ENCODE measurements at regions not wholly inside any gene's neighbourhood (a gene's known extent, or its start where the extent isn't known, plus 50 kb on each side); places are given as distances from the start of the nearest gene placed in this dataset.

DNA sequence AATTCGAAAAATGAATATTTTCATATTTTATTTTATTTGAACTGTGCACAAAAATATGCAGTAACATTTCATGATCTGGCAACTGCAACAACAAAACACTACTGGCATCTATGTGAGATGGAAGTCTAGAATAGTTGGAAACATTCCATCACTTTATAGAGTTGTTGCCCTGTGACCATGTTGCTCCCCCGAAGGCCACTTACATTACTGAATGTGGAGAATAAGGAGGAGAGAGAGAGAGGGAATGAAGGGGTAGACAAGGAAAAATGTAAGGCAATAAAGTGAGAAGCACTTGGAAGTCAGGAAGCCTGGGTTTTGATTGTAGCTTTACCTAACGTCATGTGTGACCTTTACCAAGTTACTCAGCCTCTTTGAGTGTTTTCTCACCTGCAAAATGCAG lies 437.2 kb upstream of the EDIL3 start:
- H3K4me1 ChIP-seq (ENCODE audit: insufficient read depth, low read length): no peaks in the 10 kb centered on the region

More for the DNA sequence above, 437.2 kb upstream of the EDIL3 start:
- Histone ChIP-seq H4K8ac (replicated peaks; ENCODE audit: insufficient read length, low read depth, low read length) (no peak overlapping the region), H3K9ac (ENCODE audit: extremely low read depth, insufficient read length, low read length) (no peak overlapping the region), H3K9me3 (ENCODE audit: control insufficient read depth, low read depth, low read length) (no peaks in the 10 kb centered on the region), H4K20me1 (ENCODE audit: control insufficient read depth, insufficient read depth, insufficient read length) (no peaks in the 10 kb centered on the region), H3K4me2 (ENCODE audit: insufficient read depth, insufficient read length, low read length) (no peak overlapping the region), H2BK5ac (ENCODE audit: insufficient read length, low read length) (no peak overlapping the region), H3K14ac (ENCODE audit: insufficient read depth, low read length) (no peak overlapping the region), H3K27me3 (ENCODE audit: insufficient read depth, low read length) (no peaks in the 10 kb centered on the region), H3K4ac (ENCODE audit: low read depth, low read length) (no peak overlapping the region), H3K79me1 (ENCODE audit: insufficient read depth, low read depth, low read length, poor library complexity, severe bottlenecking) (no peaks in the 10 kb centered on the region), H3K56ac (ENCODE audit: insufficient read length, low read depth, low read length) (no peak overlapping the region), H3K23me2 (ENCODE audit: insufficient read length, low read depth, low read length, poor library complexity, severe bottlenecking) (no peaks in the 10 kb centered on the region), H2BK20ac (ENCODE audit: low read depth, low read length, poor library complexity, severe bottlenecking) (no peak overlapping the region), H2BK120ac (ENCODE audit: low read depth, low read length, poor library complexity, severe bottlenecking) (no peak overlapping the region), H2AK5ac (ENCODE audit: insufficient read length, low read length) (no peak overlapping the region), H3K18ac (ENCODE audit: insufficient read length, low read depth, low read length) (no peak overlapping the region), H2BK15ac (ENCODE audit: low read depth, low read length) (no peak overlapping the region), H2AFZ (ENCODE audit: low read length) (no peak overlapping the region), H4K91ac (ENCODE audit: insufficient read length, low read depth, low read length) (no peak overlapping the region), H3K23ac (ENCODE audit: insufficient read length, low read depth, low read length) (no peak overlapping the region), H3K27ac (ENCODE audit: insufficient read length, low read depth, low read length) (no peak overlapping the region), H3T11ph (ENCODE audit: low read length) (no peak overlapping the region), H3K79me2 (ENCODE audit: insufficient read depth, low read length) (no peaks in the 10 kb centered on the region), H4K5ac (ENCODE audit: insufficient read length, low read depth, low read length) (no peak overlapping the region), H2BK12ac (ENCODE audit: insufficient read length, low read depth, low read length) (no peak overlapping the region)
- no peaks in the 10 kb centered on the region for H3K36me3 Mint-ChIP-seq (ENCODE audit: insufficient read depth in 1 of 3, low read depth in 3 of 3)
- no peak overlapping the region; a peak in 1 of 7 replicates for H3K27ac Mint-ChIP-seq
- DNase-seq: no peak
- WGBS (ENCODE audit: extremely low coverage, insufficient read length, low lambda C conversion rate): no CpG with 5 or more reads among the region's 3 CpGs
- no peak overlapping the region for H3K4me3 Mint-ChIP-seq
- no peaks in the 10 kb centered on the region for H3K27me3 Mint-ChIP-seq (ENCODE audit: low read depth)
- H3K4me1 Mint-ChIP-seq: peaks cover 0 to 7% of the 10 kb centered on the region in 2 experiments; a peak in 2 of 4 replicates
- TF ChIP-seq, protein P1, sequence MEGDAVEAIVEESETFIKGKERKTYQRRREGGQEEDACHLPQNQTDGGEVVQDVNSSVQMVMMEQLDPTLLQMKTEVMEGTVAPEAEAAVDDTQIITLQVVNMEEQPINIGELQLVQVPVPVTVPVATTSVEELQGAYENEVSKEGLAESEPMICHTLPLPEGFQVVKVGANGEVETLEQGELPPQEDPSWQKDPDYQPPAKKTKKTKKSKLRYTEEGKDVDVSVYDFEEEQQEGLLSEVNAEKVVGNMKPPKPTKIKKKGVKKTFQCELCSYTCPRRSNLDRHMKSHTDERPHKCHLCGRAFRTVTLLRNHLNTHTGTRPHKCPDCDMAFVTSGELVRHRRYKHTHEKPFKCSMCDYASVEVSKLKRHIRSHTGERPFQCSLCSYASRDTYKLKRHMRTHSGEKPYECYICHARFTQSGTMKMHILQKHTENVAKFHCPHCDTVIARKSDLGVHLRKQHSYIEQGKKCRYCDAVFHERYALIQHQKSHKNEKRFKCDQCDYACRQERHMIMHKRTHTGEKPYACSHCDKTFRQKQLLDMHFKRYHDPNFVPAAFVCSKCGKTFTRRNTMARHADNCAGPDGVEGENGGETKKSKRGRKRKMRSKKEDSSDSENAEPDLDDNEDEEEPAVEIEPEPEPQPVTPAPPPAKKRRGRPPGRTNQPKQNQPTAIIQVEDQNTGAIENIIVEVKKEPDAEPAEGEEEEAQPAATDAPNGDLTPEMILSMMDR (conservative IDR thresholded peaks at IDR 0.05): peak; percentile 29; the same call in 2 of the 3 replicates
- H3K9me3 Mint-ChIP-seq: no peaks in the 10 kb centered on the region
